CD4-positive, alpha-beta T cell (primary cell): ENCODE measurements at regions not wholly inside any gene's neighbourhood (a gene's known extent, or its start where the extent isn't known, plus 50 kb on each side); places are given as distances from the start of the nearest gene placed in this dataset.
A peak's percentile ranks its signal among the peaks of the same experiment; 100 is the strongest.

Source experiments
- ATAC-seq: fragments of 200-7000 bp; cut with Tn5 transposase; one replicate; pipeline ENCODE4 v1.10.0; 2022; ENCODE audit warnings: mild to moderate bottlenecking; ENCODE audit not compliant: poor library complexity
- CTCF ChIA-PET: fragments of 350-600 bp; sonication (Branson Sonifier 250); formaldehyde crosslinking; loops from one replicate; lab custom pipeline; 2021; ENCODE audit warnings: antibody characterized with exemption, inconsistent platforms; lab: Charles Lee
- POLR2A ChIA-PET: fragments of 350-600 bp; sonication (Branson Sonifier 250); formaldehyde crosslinking; loops from one replicate; lab custom pipeline; 2021; ENCODE audit warnings: antibody characterized with exemption, inconsistent platforms; lab: Charles Lee
- DNase-seq, 14 experiments: peaks; one replicate each; pipeline ENCODE4 v3.0.0-alpha.2; 2013 to 2020; ENCODE audit warnings: mixed read lengths in 2 of 14
- H3K27ac ChIP-seq, 2 donors: one replicate each; pipeline versions ENCODE4 v1.5.1 to v1.7.0; 2013; ENCODE audit warnings: low read length in 2 of 2, low read depth in 1 of 2, mild to moderate bottlenecking in 1 of 2
- H3K27me3 ChIP-seq, 2 experiments: 1 replicate in 1 of 2; 2 replicates in 1 of 2; pipeline versions ENCODE4 v1.6.1 to v1.7.0; 2013; ENCODE audit warnings: low read length in 2 of 2, control low read depth in 1 of 2, mild to moderate bottlenecking in 1 of 2, moderate library complexity in 1 of 2; ENCODE audit not compliant: insufficient read depth in 2 of 2, control insufficient read depth in 1 of 2
- H3K36me3 ChIP-seq: one replicate; pipeline ENCODE4 v1.6.1; 2013; ENCODE audit warnings: low read length, control low read depth; ENCODE audit not compliant: insufficient read depth
- H3K4me1 ChIP-seq: one replicate; pipeline ENCODE4 v1.6.1; 2013; ENCODE audit warnings: low read length, control low read depth; ENCODE audit not compliant: insufficient read depth
- H3K4me3 ChIP-seq: one replicate; pipeline ENCODE4 v1.5.1; 2013; ENCODE audit warnings: mild to moderate bottlenecking, low read length, moderate library complexity
- H3K9me3 ChIP-seq, 2 experiments: 1 replicate in 1 of 2; 2 replicates in 1 of 2; pipeline versions ENCODE4 v1.6.1 to v1.7.0; 2013; ENCODE audit warnings: low read length in 2 of 2, mild to moderate bottlenecking in 2 of 2, control low read depth in 1 of 2, moderate library complexity in 1 of 2; ENCODE audit not compliant: control insufficient read depth in 1 of 2, insufficient read depth in 1 of 2
- H3K27ac Mint-ChIP-seq: one replicate; pipeline ENCODE4 v1.8.0; 2020; ENCODE audit warnings: mixed read lengths
- H3K27me3 Mint-ChIP-seq: one replicate; pipeline ENCODE4 v1.8.0; 2021; ENCODE audit warnings: mixed read lengths
- H3K36me3 Mint-ChIP-seq: one replicate; pipeline ENCODE4 v1.8.0; 2021; ENCODE audit warnings: low read depth, mixed read lengths
- H3K4me1 Mint-ChIP-seq: one replicate; pipeline ENCODE4 v1.8.0; 2021; ENCODE audit warnings: low read depth, mixed read lengths
- H3K4me3 Mint-ChIP-seq: one replicate; pipeline ENCODE4 v1.8.0; 2020; ENCODE audit warnings: mild to moderate bottlenecking, mixed read lengths
- H3K9me3 Mint-ChIP-seq: one replicate; pipeline ENCODE4 v1.8.0; 2020; ENCODE audit warnings: mixed read lengths
- CTCF ChIP-seq: fragments of 200-600 bp; IDR thresholded peaks from one replicate; pipeline ENCODE4 v1.8.0; 2022; ENCODE audit warnings: antibody characterized with exemption, mild to moderate bottlenecking
- intact Hi-C, 2 experiments: fragments of 100-400 bp; cut with DNase I in 1 of 2; cut with micrococcal nuclease in 1 of 2; formaldehyde crosslinking; loops; one replicate each; pipeline versions ENCODE4 v1.15.1 to v1.9.0; 2023 to 2025; cut with DNase I, micrococcal nuclease

DNA sequence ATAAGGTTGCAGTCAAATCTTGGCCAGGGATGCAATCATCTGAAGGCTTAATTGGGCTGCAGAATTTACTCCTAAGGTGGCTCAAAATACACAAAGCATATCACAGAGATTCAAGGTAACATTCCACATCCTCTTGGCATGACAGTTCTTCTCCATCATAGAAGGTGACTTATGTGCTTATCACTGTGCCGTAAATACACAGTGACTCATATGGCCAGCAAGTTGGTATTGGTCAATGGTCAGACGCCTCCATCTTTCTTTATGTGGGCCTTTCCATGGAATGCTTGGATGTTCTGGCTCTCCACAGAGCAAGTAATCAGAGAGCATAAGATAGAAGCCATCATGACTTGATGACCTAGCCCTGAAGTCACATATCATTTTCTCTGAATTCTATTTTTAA, 168.8 kb upstream of the ST8SIA2 start:
- Mint-ChIP-seq H3K27me3 (peaks cover 9% of the 10 kb centered on the region), H3K36me3 (no peaks in the 10 kb centered on the region), H3K9me3 (no peaks in the 10 kb centered on the region), H3K4me3 (no peak overlapping the region), H3K27ac (no peak overlapping the region), H3K4me1 (no peaks in the 10 kb centered on the region)
- CTCF ChIA-PET = no interaction called here
- Histone ChIP-seq H3K27ac (no peak overlapping the region), H3K9me3 (no peaks in the 10 kb centered on the region), H3K36me3 (no peaks in the 10 kb centered on the region), H3K27me3 (peaks cover 0 to 4% of the 10 kb centered on the region in 2 experiments), H3K4me3 (no peak overlapping the region), H3K4me1 (no peaks in the 10 kb centered on the region)
- ATAC-seq = no peak
- no peak for DNase-seq
- POLR2A ChIA-PET = no interaction called here
- TF ChIP-seq CTCF = no peak
- intact Hi-C loops = loop anchor here in 1 of 2 experiments (5.0 kb wide), 1 partner anchor 128 kb away; no protein-coding TSS in a partner anchor

GRCh38 chr15:92226020-92226612, 167.6 kb upstream of the ST8SIA2 start:
- no peak overlapping the region for H3K27ac ChIP-seq
- no peaks in the 10 kb centered on the region for H3K4me1 Mint-ChIP-seq
- DNase-seq = peak in 4 of 14 experiments; percentile 3 to 14 (median 8)
- ChIA-PET POLR2A (no interaction called here), CTCF (no interaction called here)
- H3K4me1 ChIP-seq = no peaks in the 10 kb centered on the region
- no peak for TF ChIP-seq CTCF
- no peak for ATAC-seq
- H3K9me3 ChIP-seq = no peaks in the 10 kb centered on the region
- intact Hi-C loops = loop anchor here in 1 of 2 experiments (5.0 kb wide), 1 partner anchor 129 kb away; no protein-coding TSS in a partner anchor
- no peak overlapping the region for H3K4me3 ChIP-seq
- no peak overlapping the region for H3K4me3 Mint-ChIP-seq
- peaks cover 0 to 4% of the 10 kb centered on the region in 2 experiments for H3K27me3 ChIP-seq
- H3K9me3 Mint-ChIP-seq = no peaks in the 10 kb centered on the region
- H3K27me3 Mint-ChIP-seq = peaks cover 7% of the 10 kb centered on the region
- no peak overlapping the region for H3K27ac Mint-ChIP-seq
- no peaks in the 10 kb centered on the region for H3K36me3 ChIP-seq
- H3K36me3 Mint-ChIP-seq = no peaks in the 10 kb centered on the region

DNA sequence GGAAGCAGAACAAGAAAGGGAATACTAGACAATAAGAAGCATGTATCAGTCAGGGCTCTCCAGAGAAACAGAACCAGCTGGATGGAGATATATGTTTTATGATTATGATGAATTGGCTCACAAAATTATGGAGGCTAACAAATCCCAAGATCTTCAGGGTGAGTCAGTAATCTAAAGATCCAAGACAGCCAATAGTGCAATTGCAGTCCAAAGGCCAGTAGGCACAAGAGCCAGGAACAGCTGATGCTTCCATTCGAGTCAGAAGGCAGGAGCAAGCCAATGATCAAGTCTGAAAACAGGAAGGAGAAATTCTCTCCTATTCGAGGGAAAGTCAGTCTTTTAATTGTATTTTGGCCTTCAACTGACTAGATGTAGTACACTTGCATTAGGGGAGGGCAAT, 164.9 kb upstream of the ST8SIA2 start:
- peaks cover 21% of the 10 kb centered on the region for H3K27me3 Mint-ChIP-seq
- no peaks in the 10 kb centered on the region for H3K36me3 ChIP-seq
- no peak overlapping the region for H3K27ac ChIP-seq
- intact Hi-C loops = loop anchor here in 1 of 2 experiments (5.0 kb wide), 1 partner anchor 132 kb away; no protein-coding TSS in a partner anchor
- no peaks in the 10 kb centered on the region for H3K4me1 ChIP-seq
- H3K4me1 Mint-ChIP-seq = no peaks in the 10 kb centered on the region
- no peak for TF ChIP-seq CTCF
- no peaks in the 10 kb centered on the region for H3K9me3 Mint-ChIP-seq
- CTCF ChIA-PET = no interaction called here
- no peaks in the 10 kb centered on the region for H3K36me3 Mint-ChIP-seq
- POLR2A ChIA-PET = no interaction called here
- no peak for DNase-seq
- H3K4me3 ChIP-seq = no peak overlapping the region
- peaks cover 9 to 12% of the 10 kb centered on the region in 2 experiments for H3K27me3 ChIP-seq
- no peak for ATAC-seq
- H3K4me3 Mint-ChIP-seq = no peak overlapping the region
- no peak overlapping the region for H3K27ac Mint-ChIP-seq
- no peaks in the 10 kb centered on the region for H3K9me3 ChIP-seq
